ENCODE measurements at regions not wholly inside any gene's neighbourhood (a gene's known extent, or its start where the extent isn't known, plus 50 kb on each side); places are given as distances from the start of the nearest gene placed in this dataset.

DNA sequence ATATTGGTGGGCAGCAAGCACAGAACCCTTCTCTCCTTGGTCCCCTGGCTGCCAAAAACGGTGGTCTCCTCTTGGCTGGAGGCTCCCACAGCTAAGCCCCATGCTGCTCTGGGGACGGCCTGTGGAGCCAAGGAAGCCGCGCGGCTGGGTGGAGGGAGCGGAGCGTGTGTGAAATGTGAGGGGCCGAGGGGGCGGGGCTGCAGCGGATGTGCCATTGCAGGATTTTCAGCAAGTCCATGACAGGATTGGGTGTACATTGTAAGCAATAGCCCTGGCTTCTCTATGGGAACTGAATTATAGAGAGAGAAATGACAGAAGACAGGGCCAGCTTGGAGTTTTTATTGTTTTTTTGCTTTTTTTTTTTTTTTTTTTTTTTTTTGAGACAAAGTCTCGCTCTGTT, 336.5 kb downstream of the DIRAS2 start:
- Histone ChIP-seq H3K36me3 (no peaks in the 10 kb centered on the region), H3K4me1 (no peaks in the 10 kb centered on the region), H3K27ac (no peak overlapping the region), H3K9me3 (no peaks in the 10 kb centered on the region), H3K4me3 (no peak overlapping the region), H3K27me3 (no peaks in the 10 kb centered on the region)
- intact Hi-C loops (cut with DNase I; ENCODE audit: low total_unique reads): no loop called here
- TF ChIP-seq POLR2A (IDR thresholded peaks at IDR 0.05) (no peak), POLR2AphosphoS5 (IDR thresholded peaks at IDR 0.05) (no peak)
- TF ChIP-seq, protein P1, sequence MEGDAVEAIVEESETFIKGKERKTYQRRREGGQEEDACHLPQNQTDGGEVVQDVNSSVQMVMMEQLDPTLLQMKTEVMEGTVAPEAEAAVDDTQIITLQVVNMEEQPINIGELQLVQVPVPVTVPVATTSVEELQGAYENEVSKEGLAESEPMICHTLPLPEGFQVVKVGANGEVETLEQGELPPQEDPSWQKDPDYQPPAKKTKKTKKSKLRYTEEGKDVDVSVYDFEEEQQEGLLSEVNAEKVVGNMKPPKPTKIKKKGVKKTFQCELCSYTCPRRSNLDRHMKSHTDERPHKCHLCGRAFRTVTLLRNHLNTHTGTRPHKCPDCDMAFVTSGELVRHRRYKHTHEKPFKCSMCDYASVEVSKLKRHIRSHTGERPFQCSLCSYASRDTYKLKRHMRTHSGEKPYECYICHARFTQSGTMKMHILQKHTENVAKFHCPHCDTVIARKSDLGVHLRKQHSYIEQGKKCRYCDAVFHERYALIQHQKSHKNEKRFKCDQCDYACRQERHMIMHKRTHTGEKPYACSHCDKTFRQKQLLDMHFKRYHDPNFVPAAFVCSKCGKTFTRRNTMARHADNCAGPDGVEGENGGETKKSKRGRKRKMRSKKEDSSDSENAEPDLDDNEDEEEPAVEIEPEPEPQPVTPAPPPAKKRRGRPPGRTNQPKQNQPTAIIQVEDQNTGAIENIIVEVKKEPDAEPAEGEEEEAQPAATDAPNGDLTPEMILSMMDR (IDR thresholded peaks at IDR 0.05): no peak
- no peak for DNase-seq (ENCODE audit: low spot score in 2 of 2)

DNA sequence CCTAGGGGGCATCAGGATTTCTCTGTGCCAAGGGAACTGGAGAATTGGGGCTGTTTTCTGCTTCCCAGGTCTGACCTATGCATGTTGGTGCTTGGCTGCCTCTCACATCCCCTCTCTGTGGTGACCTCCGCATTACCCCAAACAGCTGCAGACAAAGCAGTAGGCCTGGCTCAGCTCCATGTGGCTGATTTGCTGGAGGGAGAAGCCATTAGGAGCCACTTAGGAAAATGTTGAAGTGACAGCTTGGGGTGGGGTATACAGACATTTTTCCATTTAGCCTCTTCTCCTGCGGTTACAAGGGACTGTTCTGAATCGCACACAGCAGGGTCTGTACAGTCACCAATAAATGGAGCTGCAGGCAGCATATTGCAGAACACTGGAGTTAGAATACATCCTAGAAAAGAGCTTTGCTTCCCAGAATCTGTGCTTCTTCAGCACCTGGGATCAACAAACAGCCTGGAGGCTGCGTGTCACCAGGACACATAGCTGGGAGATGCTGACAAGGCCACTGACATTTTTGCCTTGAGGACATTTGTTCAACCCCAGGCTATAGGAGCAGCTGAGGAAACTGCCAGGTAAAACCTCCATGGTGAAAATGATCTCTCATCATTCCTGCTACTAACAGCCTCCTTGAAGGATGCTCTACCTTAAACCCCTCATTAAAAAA, 335.3 kb downstream of the DIRAS2 start:
- Histone ChIP-seq H3K27me3 (no peaks in the 10 kb centered on the region), H3K9me3 (no peaks in the 10 kb centered on the region), H3K4me3 (no peak overlapping the region), H3K4me1 (no peaks in the 10 kb centered on the region), H3K36me3 (no peaks in the 10 kb centered on the region), H3K27ac (no peak overlapping the region)
- TF ChIP-seq, protein P1 (IDR thresholded peaks at IDR 0.05): no peak
- TF ChIP-seq POLR2A (IDR thresholded peaks at IDR 0.05) (no peak), POLR2AphosphoS5 (IDR thresholded peaks at IDR 0.05) (no peak)
- DNase-seq (ENCODE audit: low spot score in 2 of 2): no peak
- intact Hi-C loops (cut with DNase I; ENCODE audit: low total_unique reads): no loop called here

DNA sequence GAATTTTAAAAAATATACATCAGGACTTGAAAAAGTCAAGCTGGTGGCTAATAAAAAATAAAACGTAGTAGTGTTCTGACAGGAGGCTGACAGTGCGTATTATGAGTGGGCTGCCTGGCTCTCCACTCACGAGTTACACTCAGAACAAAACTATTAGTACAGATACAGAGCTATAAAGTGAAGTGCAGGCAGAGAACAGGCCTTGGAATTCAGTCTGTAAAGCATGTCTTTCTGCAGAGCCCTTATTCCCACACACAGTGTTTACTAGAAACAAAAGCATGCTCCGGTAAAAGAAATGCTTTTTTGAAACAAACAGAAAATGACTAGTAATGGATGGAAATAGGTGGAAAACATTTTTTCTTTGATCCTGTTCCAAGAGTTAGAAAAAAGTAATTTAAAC, 334.7 kb downstream of the DIRAS2 start:
- Histone ChIP-seq H3K4me3 (no peak overlapping the region), H3K36me3 (no peaks in the 10 kb centered on the region), H3K4me1 (no peaks in the 10 kb centered on the region), H3K27ac (no peak overlapping the region), H3K27me3 (no peaks in the 10 kb centered on the region), H3K9me3 (no peaks in the 10 kb centered on the region)
- TF ChIP-seq POLR2A (IDR thresholded peaks at IDR 0.05) (no peak), POLR2AphosphoS5 (IDR thresholded peaks at IDR 0.05) (no peak)
- TF ChIP-seq, protein P1 (IDR thresholded peaks at IDR 0.05): no peak
- no peak for DNase-seq (ENCODE audit: low spot score in 2 of 2)
- intact Hi-C loops (cut with DNase I; ENCODE audit: low total_unique reads): no loop called here

DNA sequence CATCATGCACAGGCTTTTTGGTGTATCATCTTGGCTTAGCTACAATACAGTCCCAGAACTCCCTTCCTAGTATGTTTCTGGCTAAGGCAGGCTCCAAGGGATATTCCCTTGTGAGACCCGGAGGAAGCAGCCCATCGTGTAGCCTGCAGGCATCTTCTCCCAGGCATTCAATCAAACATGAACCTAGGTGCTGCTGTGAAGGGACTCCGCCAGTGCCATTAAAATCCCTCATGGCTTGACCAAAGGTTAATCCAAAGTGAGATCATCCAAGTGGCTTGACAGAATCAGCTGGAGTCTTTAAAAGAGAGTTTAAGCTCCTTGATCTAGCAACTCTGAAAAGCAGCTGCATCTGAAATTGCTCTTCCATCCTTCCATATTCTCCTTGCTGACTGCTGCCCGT, 333.9 kb downstream of the DIRAS2 start:
- intact Hi-C loops (cut with DNase I; ENCODE audit: low total_unique reads): no loop called here
- Histone ChIP-seq H3K27me3 (no peaks in the 10 kb centered on the region), H3K4me3 (no peak overlapping the region), H3K27ac (no peak overlapping the region), H3K9me3 (no peaks in the 10 kb centered on the region), H3K4me1 (no peaks in the 10 kb centered on the region), H3K36me3 (no peaks in the 10 kb centered on the region)
- DNase-seq (ENCODE audit: low spot score in 2 of 2): no peak
- no peak for TF ChIP-seq POLR2AphosphoS5 (IDR thresholded peaks at IDR 0.05)
- TF ChIP-seq, protein P1 (IDR thresholded peaks at IDR 0.05): no peak
- TF ChIP-seq POLR2A (IDR thresholded peaks at IDR 0.05): no peak

DNA sequence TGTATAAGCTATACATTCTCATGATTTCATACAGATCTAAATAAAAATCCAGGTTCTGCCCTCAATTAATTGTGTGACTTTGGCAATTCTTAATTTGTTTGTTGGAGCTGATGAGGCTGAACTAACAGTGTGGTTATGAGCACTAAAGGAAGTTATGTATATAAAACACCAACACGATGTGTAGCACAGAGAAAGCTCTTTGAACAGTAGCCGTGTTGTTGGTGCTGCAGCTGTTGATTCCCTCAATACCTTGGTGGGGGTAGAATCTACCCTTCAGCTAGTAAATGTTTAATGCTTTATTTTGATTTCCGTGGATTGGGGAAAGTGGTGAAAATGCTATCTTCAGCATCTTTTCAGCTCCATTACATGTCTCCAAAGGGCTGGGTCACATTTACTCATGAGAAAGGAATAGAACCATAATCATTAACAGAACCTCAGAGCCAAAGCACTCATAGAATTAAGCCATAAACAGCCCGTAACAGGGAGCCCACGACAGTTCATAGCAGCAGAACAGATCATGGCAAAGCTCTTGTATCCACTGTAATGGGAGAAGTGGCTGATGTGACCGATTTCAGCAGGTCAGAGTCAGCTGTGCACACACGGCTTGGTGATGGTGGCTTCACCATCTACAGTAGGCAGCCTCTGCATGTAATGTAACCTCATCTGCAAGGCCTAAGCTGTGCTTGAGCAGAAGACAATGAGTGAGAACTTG, 332.7 kb downstream of the DIRAS2 start:
- no peak for DNase-seq (ENCODE audit: low spot score in 2 of 2)
- Histone ChIP-seq H3K9me3 (no peaks in the 10 kb centered on the region), H3K27ac (no peak overlapping the region), H3K4me1 (no peaks in the 10 kb centered on the region), H3K36me3 (no peaks in the 10 kb centered on the region), H3K27me3 (no peaks in the 10 kb centered on the region), H3K4me3 (no peak overlapping the region)
- intact Hi-C loops (cut with DNase I; ENCODE audit: low total_unique reads): no loop called here
- TF ChIP-seq POLR2A (IDR thresholded peaks at IDR 0.05): no peak
- no peak for TF ChIP-seq POLR2AphosphoS5 (IDR thresholded peaks at IDR 0.05)
- TF ChIP-seq, protein P1 (IDR thresholded peaks at IDR 0.05): no peak

Measured in breast epithelium (tissue), 4 donors.